ENCODE measurements at regions not wholly inside any gene's neighbourhood (a gene's known extent, or its start where the extent isn't known, plus 50 kb on each side); places are given as distances from the start of the nearest gene placed in this dataset.

DNA sequence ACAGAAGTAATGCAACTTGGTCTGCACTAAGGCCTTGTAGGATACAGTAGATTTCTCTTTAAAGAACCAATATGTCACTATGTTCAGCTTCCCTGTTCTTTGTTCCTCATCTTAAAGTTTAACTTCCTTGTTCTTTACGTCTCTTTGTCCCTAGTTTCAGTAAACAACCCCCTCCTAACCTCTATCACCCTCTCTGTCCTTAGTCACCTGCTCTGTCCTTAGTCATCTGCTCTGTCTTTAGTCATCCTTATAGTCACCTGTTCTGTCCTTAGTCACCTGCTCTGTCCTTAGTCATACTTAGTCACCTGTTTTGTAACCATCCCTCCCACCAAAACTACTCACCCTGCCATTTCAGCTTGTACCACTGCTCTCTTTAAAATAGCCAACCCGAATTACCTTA is 144.6 kb upstream of the TMEM106B start:
- no peak for FAIRE-seq
- no peak for DNase-seq (ENCODE audit: low spot score in 2 of 2)

DNA sequence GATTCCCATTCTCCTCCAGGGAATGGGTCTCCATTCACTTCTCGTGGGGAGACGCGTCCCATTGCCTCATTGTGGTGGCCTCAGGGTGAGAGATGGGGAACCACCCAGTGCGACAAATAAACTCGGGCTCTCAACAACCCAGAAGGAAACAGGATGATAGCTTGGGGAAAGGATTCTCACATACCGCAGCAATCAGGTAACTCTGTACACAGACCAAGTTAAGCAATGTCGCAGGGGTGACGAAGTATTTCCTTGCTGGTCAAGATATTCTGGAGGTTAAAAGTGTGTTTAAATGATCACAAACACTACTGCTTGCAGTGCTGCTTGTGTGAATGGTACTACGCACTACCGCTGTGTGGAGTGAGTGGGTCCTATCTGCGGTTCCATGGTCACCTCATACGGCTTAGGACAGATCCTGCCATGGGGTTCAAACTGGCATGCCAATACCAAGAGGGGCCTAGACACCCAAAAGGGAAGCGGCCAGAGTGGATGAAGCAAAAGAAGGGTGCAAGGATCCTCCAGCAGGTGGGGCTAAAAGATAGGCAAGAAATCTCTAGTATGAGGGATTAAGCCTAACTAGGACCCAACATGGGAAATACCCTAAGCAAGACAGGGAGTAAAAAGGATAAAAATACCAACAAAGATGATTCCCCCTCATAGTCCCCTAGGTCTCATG is 143.8 kb upstream of the TMEM106B start:
- FAIRE-seq: no peak
- DNase-seq (ENCODE audit: low spot score in 2 of 2): peak in 1 of 2 donors; percentile 6

DNA sequence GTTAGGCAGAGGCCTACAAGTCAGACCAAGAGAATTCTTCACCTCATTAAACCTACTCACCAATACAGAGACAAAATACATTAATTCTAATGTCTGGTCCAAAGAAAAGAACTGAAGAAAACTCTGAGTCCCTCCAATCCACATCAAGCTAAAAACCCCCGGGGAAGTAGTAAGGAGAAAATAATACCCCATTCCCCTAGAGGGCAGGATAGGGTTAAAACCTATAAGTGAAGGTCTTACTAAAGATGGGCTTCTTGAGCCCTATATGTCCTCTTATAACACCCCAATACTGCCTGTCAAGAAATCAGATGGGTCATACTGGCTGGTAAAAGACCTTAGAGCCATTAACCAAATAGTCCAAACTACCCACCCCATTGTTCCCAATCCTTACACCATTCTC is 141.3 kb upstream of the TMEM106B start:
- DNase-seq (ENCODE audit: low spot score in 2 of 2): no peak
- FAIRE-seq: no peak

DNA sequence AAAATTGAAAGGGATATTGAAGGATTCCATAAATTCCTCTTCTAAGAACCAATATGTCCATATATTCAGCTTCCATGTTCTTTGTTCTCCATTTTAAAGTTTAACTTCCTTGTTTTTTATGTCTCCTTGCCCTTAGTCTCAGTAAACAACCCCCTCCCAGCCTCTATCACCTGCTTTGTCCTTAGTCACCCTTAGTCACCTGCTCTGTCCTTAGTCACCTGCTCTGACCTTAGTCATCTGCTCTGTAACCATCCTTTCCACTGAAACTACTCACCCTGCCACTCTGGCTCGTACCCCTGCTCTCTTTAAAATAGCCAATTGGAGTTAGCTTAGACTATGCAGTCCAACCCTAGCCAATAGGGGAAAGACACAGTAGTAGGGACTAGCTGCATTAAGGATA is 136.2 kb upstream of the TMEM106B start:
- no peak for FAIRE-seq
- no peak for DNase-seq (ENCODE audit: low spot score in 2 of 2)

DNA sequence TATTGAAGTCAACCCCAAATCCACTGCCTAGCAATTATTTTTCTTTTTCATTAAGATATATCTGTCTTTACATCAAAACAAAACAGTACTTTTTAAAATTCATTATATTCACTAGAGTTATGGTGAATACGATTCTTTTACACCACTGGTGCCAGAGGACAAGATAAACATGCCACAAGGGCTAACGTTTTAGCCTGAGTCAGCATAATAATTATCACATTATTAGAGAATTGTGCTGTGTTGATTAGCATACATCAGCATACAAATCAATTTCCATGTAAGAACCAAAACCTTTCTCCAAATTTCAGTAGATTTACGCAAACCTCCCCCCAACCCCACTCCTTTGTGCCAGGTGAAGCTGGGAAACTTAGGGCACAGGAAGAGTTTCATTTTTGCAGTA is 131.1 kb upstream of the TMEM106B start:
- FAIRE-seq: no peak
- DNase-seq (ENCODE audit: low spot score in 2 of 2): no peak

DNA sequence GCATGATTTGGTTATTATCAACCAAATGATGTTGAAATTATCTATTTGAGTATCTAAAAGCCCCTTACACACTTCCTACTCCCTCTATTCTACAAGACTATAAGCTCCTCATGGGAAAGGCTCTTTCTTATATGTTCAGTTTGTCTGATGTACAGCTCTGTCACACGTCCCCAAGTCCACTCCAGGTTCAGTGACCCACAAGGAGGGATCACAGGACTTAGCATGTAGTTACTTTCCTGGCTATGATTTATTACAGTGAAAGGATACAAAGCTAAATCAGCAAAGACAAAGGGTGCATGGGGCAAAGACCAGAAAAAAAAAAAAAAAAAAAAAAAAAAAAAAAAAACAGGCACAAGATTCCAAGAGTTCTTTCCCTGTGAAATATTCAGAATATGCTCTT is 125.6 kb upstream of the TMEM106B start:
- FAIRE-seq: no peak
- no peak for DNase-seq (ENCODE audit: low spot score in 2 of 2)

DNA sequence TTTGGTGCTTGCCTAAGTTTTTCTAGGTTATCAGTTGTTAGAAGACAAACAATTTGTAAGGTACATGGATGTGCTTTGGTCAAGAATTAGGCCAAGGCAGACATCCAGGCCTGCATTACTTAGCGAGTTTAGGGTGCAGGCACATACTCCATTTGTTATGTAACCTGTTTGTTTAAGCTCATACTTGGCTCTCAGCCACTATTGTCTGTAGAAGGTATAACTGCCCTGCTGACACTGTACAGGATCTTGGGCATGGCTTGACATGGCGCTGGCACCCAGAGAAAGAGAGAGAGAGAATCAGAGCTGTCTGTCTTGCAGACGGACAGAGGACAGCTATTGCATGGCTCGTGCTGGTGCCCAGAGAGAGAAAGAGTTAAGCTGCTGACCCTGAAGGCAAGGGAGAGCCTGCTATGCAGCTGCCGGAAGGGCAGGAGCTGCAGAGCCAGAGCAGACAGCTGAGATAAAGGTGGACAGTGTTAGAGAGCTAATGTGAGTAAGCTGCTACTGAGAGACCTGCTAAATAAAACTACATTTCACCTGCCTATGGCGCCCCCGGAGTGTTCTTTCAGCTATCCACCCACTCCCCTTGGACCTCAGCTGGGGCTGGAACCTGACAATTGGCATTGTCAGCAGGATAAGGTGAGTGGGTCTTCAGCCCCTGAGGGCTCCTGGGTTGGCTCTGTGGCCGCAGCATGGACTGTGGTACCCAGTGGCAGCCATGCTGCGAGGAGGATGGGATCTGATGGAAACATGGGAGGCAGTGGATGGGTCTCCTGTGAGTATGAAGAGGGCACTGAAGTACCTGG is 120.9 kb upstream of the TMEM106B start:
- DNase-seq (ENCODE audit: low spot score in 2 of 2) (no peak), FAIRE-seq (no peak)

DNA sequence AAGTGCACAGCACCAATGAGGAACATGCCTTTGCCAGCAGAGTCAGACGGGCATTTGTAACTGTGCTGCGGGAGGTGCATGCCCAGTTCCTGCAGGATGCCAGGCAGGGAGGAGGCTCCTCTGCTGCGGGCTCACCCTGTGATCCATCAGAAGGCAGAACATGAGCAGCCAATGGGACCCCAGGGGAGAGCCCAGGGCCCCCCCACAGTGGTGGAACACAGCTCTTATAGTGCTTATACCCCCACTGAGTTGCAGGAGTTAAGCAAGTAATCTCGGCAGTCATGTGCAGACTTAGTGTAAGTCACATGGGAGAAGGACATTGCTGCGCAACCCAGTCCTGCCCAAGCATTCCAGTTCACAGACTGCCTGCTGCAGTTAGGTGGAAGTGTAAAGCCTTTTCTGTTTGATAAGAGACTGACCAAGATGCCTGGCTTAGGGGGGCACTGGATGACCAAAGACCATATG is 120.3 kb upstream of the TMEM106B start:
- no peak for FAIRE-seq

DNA sequence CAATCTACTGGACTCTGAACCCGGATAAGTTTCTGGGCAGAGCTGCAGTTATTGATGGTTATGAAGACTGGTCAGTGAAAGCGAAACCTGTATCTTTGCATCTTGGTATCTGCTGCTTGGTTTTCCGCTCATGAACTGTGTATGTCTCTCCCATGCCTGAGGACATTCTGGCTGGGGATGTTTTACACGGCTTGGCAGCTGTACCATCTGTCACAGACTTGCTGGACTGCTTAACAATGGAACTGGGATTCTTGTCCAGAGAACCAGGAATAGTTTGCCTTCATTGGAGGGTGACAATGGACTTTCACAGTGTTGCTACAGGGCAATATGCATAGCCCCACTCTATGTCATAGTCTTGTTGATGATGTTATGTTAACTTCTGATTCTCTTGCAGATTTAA is 119.9 kb upstream of the TMEM106B start:
- FAIRE-seq (no peak), DNase-seq (ENCODE audit: low spot score in 2 of 2) (no peak)

More for the DNA sequence above, 120.3 kb upstream of the TMEM106B start:
- DNase-seq (ENCODE audit: low spot score in 2 of 2): no peak

DNA sequence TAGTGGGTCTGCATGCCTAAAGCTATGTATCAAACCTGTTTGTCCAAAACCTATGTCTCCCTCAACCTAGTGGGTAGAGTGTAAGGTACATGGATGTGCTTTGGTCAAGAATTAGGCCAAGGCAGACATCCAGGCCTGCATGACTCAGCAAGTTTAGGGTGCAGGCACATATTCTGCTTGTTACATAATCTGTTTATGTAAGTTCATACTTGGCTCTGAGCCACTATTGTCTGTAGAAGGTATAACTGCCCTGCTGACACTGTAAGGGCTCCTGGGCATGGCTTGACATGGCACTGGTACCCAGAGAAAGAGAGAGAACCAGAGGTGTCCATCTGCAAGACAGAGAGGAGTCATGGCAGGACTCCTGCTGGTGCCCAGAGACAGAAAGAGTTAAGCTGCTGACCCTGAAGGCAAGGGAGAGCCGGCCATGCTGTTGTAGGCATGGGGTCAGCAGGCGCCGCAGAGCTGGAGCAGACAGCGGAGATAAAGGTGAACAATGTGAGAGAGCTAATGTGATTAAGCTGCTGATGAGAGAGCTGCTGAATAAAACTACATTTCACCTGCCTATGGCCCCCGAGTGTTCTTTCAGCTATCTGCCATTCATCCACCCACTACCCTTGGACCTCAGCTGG is 118.5 kb upstream of the TMEM106B start:
- no peak for FAIRE-seq

DNA sequence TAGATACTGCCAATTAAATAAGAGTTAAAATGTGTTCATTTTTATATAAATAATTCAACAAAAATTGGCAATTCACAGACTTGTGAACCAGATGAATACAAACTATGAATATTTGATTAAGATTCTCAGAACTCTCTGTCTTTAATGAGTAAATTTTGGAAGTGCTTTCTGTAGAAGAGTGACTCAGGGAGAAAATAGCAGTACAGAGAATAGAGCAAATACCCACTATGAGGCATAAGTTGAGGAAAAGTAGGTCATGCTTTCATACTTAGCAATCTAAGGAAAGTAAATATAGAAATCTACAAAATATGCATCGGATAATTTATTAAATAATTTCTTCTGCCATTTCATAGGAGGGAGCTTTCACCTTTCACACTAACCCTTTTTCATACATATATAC is 117.7 kb upstream of the TMEM106B start:
- DNase-seq (ENCODE audit: low spot score in 2 of 2): no peak
- no peak for FAIRE-seq

More for the DNA sequence above, 118.5 kb upstream of the TMEM106B start:
- no peak for DNase-seq (ENCODE audit: low spot score in 2 of 2)

DNA sequence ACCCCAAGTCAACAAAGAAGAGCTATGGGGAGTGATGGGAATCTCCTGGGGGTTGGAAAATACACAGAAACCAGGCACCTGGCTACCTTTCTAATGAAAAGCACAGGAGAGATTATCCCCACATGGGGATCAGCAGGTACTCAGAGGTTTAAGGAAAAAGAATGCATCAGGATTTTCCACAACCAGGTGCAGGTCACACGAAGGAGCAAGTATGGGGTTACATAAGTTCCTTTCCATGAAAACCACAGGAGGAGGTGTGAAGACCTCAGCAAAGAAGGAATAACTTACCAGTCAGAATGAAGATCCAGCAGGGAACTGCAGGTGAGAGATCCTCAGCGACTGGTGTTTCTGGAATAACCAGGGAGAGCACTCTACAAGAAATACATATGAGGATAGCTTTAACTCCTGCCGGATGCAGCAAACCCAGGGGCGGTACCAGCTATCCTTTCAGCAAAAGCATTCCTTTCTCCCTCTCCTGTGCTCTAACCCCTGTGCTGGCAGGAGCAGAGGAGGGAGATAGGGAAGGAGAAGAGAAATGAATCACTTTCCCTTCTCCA is 116.7 kb upstream of the TMEM106B start:
- no peak for FAIRE-seq
- DNase-seq (ENCODE audit: low spot score in 2 of 2): no peak

DNA sequence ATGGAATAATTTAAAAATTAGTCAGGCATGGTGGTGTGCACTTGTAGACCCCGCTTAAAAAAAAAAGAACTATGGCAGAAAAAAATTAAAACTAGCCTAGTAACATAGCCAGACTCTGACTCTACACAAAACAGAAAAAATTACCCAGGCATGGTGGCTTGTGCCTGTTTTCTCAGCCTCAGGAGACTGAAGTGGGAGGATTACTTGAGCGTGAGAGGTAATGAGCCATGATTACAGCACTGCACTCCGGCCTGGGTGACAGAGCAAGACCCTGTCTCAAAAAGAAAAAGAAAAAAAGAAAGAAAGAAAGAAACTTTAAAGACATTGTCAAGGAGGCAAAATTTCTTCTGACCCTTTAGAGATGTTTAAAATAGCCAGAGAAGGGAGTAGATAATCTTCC is 109.0 kb upstream of the TMEM106B start:
- no peak for FAIRE-seq
- no peak for DNase-seq (ENCODE audit: low spot score in 2 of 2)

DNA sequence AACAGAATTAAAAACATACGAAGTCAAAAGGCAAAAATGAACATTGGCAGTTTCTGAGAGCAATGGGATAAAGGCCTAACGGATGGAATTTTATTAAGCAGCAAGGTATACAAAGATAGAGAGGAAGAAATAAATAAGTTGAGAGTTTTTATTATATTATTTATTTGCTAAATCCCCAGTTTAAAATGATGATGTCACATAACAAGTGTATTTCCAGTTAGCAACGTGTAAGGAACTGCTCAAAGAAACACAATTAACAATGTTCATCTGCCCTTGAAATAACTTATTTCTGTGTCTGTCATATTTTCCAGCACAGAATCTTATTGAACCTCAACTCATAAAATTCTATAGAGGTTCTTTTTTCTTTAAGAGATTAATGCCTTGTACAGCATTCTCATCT is 108.6 kb upstream of the TMEM106B start:
- FAIRE-seq (no peak), DNase-seq (ENCODE audit: low spot score in 2 of 2) (no peak)

DNA sequence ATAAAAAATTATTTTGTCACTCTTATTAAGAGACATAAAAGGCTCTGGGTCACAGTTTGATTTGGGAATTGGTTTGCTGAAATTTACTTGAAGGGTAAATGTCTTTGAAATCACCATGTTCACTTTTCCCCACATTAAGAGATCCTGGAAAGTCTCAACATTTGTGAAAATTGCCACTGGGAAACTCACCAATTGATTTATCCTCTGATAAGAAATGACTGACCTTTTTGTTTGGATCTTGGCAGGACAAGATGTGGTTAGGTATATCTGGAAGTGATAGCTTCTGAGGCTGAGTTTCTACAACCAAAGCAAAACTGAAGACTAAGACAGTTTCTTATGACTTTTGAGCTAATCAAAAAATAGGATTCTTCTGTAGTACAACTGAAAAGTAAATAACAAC is 107.1 kb upstream of the TMEM106B start:
- FAIRE-seq (no peak), DNase-seq (ENCODE audit: low spot score in 2 of 2) (no peak)

DNA sequence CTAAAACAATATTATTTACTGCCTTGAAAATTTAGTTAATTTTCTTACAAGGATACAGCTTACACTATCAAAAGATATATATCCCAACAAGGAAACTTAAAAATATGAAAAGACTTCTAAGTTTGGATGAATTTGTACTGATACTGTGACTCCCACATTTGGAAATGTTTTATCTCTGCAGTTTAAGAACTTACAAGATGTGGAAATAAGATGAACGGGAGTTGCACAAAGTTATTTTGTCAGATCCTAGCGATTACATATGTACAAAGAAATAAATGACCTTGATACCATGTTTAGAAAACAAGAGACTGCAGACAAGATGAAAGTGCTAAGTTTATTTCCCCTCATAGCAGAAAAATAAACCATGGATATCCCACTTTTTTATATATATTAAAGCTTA is 103.7 kb upstream of the TMEM106B start:
- DNase-seq (ENCODE audit: low spot score in 2 of 2) (no peak), FAIRE-seq (no peak)

DNA sequence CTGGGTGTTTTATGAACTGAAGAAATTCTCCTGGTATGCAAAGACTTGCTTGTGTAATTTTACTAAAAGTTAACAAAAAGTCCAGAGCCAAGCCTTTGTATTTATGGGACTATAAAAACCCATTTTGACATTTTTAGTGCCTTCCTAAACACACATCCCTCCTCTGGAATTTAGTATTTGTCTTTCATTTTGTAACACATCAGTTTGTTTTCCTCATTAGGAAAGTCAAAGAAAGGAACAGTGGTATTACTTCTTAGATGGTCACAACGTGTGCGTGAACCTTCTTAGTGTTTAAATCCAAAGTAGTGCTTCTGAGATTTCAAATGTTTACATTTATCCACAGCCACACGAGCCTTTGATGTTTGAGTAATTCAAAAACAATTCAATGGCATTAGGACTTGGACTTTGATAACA is 103.2 kb upstream of the TMEM106B start:
- FAIRE-seq (no peak), DNase-seq (ENCODE audit: low spot score in 2 of 2) (no peak)

DNA sequence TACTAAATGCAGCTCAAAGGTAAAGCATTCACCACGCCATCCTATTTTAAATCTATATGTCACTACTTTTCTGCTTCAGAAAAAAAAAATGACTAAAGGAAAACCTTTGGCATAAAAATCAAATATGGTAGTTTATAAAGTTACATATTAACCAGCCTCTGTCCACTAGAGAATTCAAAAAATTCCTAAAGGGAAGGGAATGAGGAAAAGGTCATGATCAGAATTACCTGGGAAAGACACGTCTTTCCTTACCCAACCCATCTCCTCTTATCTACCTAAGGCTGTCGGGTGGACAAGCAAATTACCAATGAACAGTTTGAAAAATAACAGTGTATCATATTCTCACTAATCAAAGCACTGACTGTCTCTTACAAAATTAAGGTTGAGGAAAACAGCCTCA is 100.7 kb upstream of the TMEM106B start:
- FAIRE-seq: no peak

DNA sequence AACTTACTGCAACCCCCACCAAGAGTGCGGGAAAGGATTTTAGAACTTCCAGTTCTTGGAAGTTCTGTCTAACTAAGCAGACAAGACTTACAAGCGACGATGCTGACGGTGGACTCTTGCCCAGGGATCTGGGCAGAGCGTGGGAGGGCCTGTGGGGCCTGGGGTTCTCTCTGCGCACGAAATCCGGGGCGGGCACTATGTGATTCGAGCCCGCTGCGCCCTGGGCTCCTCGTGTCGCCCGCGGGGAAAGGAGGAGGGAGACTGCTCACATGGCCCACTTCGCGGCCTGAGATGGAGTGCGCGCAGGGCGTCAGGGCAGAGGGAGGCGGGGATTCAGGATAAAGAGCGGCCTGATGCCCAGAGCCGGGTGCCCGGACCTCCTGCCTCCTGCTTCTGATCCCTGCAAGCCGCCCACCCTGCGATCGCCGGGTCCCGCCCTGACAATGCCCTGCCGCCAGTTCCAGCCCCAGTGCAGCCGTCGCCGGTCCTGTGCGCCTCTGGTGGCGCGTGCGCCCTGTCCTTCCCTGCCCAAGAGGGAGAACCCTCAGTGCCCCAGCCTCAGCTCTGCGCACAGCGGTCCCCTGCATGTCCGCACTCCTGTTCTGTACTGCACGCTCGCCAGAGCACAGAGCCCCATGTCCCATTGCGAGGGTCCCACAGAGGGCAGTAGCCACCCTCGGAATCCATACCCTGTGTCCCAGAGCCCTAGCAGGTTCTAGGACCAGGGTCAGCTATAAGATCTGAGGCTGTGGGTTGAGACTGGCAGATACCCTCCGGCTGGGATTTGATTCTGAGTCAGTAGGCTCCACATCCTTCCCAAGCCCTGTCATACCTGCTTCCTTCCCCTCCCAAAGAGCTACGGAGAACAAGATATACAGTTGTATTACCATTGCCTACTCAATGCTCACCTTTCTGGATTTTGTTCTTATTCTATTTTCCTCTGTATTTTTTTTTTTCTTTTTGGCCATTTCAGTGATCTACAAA is 99.4 kb upstream of the TMEM106B start:
- DNase-seq (ENCODE audit: low spot score in 2 of 2) (peak; percentile 9 to 34), FAIRE-seq (no peak)

More for the DNA sequence above, 100.7 kb upstream of the TMEM106B start:
- DNase-seq (ENCODE audit: low spot score in 2 of 2): no peak

DNA sequence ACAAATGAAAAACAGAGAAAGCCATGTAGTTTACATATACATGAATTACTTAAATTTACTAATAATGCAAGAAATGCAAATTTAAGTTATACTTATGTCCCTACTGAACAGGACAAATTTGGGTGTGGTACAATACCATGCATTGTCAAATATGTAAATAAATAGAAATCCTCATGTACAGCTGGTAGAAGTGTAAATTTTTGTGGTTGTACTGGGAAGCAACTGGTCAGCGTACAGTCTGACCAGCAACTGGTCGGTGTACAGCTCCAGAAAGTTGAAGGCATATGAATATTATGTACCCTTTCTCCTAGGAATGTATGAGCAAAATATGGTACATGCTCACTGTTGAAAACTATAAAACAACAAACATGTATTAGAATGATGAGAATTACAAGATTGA is 93.9 kb upstream of the TMEM106B start:
- no peak for DNase-seq (ENCODE audit: low spot score in 2 of 2)
- no peak for FAIRE-seq

All from frontal cortex (tissue), 3 donors.